ENCODE measurements at regions not wholly inside any gene's neighbourhood (a gene's known extent, or its start where the extent isn't known, plus 50 kb on each side); places are given as distances from the start of the nearest gene placed in this dataset.

GRCh38 chr7:27362026-27362425 is 119.4 kb downstream of the EVX1 start:
- TF ChIP-seq, protein P1, sequence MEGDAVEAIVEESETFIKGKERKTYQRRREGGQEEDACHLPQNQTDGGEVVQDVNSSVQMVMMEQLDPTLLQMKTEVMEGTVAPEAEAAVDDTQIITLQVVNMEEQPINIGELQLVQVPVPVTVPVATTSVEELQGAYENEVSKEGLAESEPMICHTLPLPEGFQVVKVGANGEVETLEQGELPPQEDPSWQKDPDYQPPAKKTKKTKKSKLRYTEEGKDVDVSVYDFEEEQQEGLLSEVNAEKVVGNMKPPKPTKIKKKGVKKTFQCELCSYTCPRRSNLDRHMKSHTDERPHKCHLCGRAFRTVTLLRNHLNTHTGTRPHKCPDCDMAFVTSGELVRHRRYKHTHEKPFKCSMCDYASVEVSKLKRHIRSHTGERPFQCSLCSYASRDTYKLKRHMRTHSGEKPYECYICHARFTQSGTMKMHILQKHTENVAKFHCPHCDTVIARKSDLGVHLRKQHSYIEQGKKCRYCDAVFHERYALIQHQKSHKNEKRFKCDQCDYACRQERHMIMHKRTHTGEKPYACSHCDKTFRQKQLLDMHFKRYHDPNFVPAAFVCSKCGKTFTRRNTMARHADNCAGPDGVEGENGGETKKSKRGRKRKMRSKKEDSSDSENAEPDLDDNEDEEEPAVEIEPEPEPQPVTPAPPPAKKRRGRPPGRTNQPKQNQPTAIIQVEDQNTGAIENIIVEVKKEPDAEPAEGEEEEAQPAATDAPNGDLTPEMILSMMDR (IDR thresholded peaks at IDR 0.05) = no peak
- TF ChIP-seq POLR2AphosphoS5 (IDR thresholded peaks at IDR 0.05; ENCODE audit: low read depth, low read length) = no peak
